CD4-positive, alpha-beta T cell treated with Interleukin-1 beta for 1 hour (primary cell): ENCODE measurements at regions not wholly inside any gene's neighbourhood (a gene's known extent, or its start where the extent isn't known, plus 50 kb on each side); places are given as distances from the start of the nearest gene placed in this dataset.
"Not testable (repeated sequence)": the region's sequence is repeated elsewhere in the genome, so short reads cannot be mapped to it uniquely, and the experiment has no call there.

Experiments
- DNase-seq, 2 donors: peaks; one replicate each; pipeline ENCODE4 v3.0.0-alpha.2; 2020 to 2022

DNA sequence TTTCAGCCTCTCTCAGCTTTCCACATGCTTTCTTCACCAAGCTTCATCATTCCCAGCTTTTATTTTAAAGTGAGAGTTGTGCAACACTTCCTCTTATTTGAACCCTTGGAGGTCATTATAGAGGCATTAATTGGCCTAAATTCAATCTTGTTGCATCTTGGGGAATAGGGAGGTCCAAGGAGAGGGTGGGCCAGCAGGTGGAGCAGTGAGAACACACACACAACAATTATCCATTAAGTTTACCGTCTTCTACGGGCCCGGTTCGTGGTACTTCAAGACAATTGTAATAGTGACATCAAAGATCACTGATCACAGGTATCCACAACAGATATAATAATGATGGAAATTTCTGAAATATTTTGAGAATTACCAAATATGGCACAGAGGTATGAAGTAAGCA is 457.2 kb upstream of the SMIM21 start:
- DNase-seq, result no peak

DNA sequence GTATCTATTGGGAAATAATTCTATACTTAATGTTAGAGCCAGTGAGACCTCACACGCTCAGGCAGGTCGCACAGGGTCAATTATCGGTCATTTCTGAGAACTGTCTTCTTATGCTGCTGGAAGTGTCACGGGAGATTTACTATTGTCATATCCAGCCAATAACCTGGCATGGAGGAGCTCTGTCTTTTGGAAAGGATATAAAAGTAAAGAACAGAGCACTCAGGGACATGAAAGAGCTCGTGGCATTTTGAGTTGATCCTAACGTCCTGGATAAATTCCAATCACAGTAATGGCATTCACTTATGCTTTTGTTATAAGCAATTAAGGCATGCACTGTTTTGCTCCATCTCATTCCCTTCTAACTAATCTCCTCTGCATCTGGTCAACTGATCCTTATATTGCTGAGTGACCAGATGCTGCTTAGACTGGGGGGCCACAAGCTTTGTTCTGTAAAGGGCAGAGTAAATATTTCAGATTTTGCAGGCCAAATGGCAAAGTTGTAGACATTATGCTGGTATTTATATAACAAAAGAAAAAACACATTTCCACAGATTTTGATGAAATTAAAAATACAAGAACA is 453.5 kb upstream of the SMIM21 start:
- DNase-seq, result no peak

DNA sequence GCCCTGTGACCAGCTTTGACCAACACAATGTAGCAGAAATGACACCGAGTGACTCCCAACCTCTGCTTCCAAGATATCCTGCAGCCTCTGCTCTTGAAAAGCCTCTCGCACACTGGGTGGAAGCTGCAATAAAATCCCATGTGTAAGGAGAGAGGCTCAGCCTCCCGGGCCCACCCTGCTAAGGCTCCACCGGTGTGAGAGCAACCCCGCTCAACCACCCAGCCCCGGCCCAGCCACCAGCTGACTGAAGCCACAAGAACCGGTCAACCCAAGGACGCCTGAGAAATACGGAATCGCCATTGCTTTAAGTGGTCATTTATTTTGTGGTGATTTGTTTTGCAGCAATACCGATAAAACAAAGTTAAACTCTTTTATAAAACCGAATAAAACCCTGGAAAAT is 452.8 kb upstream of the SMIM21 start:
- no peak for DNase-seq

DNA sequence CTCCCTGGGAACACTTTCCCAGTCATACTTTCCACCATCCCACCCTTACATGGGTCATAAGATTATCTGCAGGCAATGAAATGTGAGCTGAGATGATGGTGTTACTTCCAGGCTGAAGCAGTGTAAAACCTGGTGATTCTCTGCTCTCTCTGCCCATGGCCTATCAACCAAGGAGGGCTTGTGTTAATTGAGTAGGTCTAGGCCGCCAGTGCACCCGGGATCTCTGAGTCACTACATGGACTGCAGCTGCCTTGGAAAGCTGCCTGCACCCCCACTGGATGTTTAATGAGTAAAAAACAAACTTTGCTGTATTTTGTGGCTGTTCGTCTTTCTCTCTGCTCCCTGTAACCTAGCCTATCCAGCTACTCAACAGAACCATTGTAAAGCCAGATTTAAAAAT is 451.7 kb upstream of the SMIM21 start:
- no peak for DNase-seq

DNA sequence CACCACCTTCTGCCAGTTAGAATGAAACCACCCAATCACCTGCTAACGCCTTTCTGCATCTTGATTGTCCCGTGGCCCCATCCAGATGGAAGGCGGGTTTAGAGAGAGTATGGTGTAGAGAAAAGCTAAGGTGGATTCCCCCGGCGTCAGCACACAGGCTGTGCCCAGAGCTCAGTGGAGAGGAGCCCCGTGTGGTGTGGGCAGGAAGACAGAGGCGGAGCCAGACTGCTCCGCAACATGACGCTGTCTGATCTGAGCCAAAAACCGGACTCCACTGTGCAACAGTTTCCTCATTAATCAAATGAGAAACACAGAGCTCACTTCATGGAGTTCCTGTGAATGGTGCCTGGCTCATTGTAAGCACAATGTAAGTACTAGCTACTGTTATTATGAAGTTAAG is 448.1 kb upstream of the SMIM21 start:
- no peak for DNase-seq

DNA sequence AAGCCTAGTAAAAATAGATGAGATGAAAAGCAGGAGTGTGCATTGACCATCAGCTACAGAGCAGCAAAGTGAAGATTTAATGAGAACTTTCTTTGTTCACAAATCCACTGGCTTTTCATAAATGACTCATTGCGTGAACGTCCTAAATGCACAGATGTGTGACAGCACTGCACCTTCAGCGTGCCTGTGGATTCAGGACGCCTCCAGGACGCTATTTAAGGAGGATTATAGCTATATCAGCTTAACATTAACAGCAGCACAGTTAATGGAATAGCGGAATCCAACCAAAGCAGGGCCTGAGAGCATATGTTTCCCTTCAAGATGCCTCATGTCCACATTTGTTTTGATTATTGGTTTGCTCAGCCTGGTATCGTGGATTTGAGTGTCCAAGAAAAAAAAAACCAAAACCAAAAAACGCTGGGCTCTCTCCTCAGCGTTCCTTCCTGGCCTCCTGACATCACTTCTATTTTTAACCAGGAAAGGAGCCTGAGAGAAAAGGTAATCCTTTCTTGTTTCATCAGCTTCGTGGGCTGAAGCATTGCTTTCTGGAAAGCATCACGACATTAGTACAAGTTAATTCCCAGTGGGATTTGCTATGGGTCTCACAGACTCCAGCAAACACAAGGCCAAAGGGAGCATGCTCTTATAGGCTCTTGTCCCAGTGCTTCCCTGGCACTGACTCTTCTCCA is 447.0 kb upstream of the SMIM21 start:
- DNase-seq, result no peak

DNA sequence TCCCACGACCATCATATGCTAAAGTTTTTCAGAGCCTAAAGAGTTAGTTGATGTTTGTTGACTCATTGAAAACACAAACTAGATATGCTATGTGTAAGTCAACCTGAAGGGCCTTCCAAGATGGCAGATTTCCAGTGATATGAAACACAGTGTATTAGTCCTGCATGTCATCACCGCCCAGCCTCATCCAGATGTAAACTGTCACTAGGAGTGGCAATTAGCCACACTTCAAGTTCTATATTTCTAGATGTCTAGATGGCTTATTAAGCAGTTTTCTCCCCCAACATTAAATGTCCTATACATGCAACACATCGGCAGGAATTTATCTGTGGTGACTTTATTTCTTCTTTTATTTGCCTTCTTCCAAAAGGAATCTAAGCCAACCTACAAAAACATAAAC is 444.1 kb upstream of the SMIM21 start:
- DNase-seq, result no peak

DNA sequence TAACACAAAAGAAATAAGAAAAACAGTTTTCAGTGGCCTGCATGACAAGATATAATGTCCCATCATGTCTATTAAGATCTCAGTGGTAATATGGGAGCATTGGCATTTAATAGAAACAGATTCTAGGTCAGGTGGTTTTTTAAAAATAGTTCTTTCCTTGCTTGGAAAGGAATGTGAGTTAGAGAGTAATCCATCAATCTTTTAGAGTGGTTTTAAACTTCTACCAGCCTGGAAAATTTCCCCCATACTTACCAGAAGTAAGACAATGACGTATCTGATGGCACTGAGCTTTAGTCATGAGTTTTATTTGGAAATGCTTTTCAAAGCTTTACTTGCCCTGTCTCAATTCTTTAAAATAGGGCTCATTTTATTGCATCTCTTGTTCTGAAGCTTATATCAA is 441.7 kb upstream of the SMIM21 start:
- DNase-seq, result no peak

DNA sequence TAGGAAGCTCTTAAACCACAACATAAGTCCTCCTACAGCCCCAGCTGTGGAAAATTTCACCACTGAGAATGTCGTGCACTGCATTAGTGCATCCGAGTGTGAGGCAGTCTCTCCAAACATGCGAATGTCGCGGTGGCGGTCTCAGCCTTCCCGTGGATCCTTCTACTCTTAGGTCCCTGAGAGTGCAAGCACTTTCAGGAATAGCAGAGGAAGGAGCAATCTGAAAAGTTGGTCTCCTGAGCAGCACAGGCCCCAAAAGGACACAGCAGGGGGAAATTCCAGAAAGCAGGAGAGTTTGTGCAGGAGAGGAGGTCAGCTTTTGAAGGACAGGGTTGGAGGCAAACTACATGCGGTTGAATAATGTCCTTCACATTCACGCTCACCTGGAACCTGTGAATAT is 440.5 kb upstream of the SMIM21 start:
- DNase-seq, result no peak

DNA sequence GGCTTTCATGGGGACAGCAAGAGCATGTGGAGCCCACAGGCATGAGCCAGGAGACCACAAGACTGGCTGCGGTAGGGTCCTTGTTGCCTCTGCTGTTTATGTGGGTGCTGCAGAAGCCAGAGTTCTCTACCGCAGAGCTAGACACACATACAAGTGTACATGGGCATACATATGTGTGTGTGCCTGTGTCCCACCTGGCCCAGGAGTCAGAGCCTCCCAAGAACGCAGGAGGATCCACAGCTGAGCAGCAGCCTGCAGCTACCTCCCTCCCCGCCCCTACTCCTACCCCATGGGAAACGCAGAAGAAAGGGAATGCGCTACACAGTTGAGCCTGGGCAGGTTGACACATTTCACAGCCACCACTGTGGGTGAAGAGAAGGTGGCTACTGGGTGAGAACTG is 438.1 kb upstream of the SMIM21 start:
- no peak for DNase-seq

DNA sequence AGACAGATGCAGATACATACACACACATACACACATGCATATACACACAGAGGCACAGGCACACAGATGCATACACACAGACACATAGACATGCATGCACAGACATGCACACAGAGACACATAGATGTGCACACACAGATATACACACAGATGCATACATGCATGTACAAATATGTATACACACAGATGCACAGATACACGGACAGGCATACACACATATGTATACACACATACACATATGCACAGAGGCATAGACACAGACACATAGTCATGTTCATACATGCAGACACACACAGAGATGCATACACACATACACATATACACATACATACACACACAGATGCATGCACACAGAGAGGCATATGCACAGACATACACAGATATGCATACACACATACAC is 437.3 kb upstream of the SMIM21 start:
- no peak for DNase-seq

DNA sequence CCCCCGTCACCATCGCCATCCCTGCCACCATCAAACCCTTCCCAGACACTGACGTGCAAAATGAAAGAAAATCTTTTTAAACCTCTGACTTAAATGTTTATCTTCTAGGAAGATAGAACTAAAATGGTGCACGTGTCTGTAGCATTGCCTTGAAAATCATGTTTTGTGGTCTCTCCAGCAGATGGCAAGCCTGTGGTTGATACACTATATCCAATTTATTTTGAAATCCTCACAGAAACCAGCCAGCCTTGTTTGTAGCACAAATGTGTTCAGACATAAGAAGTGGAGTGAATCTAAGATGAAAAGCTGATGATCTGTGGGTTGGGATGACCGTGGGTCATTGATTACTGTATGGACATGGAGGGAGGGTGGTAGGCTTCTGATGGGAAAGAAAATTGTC is 436.2 kb upstream of the SMIM21 start:
- DNase-seq, result no peak

DNA sequence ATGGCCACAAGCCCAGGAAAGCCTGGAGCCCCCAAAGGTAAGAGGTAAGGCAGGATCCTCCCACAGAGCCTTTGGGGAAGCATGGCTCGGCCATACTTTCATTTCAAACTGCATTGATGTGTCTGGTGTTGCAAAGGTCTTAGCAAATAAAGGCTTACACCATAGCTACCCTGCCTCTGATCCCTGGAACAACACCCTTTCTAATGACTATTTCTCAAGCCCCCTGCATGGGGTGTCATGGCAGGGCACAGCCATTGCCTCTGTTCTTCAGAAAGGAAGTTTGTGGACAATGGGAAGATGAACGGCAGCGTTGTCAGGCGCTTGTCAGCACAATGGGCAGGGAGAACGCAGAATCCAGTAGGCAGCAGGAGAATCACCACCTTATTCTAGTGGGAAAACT is 435.0 kb upstream of the SMIM21 start:
- no peak for DNase-seq

DNA sequence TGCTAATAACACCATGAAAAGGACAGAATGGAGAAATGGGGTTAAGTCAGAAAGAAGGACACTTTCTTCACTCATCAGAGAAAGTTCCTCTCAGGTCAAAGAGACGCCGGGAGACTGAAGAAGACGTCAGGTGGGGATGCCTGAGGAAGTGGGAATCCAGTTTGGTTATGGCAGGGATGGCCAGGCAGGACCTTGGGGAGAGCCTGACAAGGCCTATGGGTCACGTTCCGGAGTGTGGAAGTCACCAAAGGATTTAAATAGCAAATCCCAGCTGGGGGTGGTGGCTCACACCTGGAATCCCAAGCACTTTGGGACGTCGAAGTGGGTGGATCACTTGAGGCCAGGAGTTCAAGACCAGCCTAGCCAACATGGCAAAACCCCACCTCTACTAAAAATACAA is 432.7 kb upstream of the SMIM21 start:
- no peak for DNase-seq

DNA sequence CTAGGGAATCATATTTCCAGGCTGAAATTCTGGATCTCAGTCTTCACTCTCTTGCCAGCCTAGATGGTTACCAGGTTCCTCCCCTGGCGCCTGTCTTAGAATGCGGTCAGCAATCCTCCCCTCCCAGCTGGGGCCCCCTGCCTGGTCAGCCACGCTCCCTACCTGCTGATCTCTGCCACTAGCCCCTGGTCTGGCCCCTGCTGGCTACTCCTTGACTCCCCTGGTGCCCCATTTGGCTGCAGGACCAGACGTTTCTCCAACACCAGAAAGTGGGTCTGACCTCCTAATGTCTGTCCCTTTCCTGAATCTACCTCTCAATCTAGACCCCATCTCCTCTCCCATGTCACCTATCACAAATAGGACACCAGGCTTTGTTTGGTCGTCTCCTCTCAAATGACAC is 432.0 kb upstream of the SMIM21 start:
- DNase-seq, result no peak

DNA sequence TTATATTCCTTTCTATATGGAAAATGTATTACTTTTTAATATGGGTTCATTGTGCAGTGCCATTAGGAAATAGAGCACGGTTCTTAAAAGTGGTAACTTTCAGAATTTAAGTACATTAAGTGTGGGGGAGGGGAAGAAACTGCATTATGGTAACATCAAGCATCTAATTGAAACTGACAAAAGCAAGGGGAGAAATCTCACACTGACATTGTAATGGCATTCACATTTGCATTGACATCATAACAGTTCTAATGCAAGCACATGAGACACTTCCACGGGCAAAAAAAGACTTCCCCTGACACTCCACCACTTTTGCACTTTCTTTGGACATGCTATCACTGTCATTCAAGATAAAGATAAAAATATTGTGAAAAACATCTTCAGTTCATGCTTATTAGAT is 431.3 kb upstream of the SMIM21 start:
- DNase-seq, result no peak

DNA sequence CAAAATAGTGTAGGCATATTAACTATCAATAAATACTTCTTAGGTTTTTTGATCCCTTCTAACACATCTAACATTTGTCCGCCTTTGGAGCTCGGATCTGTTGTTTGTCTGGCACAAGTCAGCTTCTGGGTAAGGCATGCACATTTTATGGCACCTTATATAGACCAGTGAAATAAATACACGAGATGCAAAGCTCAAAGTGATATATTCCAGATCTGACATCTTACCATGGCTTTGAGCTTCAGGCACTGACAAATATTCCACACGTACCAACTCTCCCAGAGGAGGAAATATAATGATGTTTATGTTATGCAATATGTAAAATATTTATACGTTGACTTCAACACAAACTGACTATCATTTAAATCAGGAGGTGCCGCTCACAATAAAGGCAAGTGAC is 430.1 kb upstream of the SMIM21 start:
- no peak for DNase-seq

DNA sequence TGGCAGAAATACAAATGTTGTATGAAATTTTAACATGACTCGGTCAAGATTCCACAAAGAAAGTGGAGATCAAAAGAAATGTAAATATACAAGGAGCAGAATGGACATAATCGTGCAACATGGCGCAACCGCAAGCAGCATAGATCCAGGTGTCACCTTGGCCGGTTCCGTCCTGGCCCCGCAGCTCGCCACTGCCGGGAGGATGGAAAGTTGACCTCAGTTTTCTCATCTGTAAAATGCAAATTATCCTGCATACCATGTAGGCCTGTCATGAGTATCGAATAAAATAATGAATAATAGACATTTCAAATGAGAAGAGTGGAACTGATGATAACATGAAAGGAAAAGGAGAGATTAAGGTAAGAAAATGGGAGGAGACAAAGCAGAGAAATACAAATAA is 427.3 kb upstream of the SMIM21 start:
- no peak for DNase-seq

DNA sequence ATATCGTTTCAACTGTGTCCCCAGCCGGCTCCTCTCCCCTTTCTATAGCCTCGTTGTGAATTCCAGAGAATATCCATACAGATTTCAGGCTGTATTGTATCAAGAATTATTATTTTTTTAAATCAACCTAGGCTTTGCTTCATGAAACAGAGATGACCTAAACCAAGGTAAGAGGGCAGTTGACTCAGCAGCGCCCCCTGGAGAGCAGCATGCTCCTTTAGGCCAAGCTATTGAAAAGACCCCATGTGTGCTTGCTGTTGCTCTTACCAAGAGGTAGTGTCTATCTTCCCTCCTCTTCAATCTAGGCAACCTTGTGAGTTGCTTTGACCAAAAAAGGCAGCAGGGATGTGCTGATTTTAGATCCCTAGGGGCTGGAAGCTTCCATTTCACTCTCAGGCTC is 426.7 kb upstream of the SMIM21 start:
- DNase-seq, result no peak

DNA sequence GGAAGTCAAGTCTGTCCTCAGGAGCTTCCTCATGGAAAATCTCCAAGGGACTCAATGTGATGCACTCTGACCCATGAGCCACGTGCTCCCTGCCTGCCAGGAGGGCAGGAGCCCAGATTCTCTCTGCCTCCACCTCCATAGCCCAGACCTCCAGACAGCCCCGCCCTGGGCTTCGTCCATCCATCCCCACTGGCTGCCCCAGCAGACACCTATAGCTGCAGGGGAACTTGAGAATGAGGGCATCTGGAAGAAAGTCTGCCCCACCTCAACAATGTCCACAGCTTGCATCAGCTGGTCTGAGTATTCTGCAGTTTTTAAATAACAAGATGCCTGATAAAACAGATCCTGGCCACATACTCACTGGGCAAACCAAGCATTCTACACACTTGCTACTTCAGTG is 418.8 kb upstream of the SMIM21 start:
- no peak for DNase-seq

DNA sequence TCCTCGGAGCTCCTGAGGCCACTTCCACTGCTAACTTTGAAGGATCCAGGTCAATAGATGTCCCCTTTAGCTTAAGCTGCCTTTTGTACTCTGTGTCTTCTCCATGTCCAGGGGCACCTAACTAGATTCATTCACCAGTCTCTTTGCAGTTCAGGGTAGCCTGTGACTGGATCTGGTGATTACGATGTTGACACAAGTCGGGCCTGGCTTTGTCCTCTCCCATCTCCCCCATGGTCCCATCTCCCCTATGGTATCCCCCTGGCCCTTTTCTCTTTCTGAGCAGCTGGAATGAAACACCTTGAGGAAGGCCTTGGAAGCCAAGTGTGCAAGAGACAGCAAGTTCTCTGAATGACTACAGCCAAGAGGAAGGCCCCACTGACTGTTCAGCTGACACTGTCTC is 417.9 kb upstream of the SMIM21 start:
- no peak for DNase-seq

DNA sequence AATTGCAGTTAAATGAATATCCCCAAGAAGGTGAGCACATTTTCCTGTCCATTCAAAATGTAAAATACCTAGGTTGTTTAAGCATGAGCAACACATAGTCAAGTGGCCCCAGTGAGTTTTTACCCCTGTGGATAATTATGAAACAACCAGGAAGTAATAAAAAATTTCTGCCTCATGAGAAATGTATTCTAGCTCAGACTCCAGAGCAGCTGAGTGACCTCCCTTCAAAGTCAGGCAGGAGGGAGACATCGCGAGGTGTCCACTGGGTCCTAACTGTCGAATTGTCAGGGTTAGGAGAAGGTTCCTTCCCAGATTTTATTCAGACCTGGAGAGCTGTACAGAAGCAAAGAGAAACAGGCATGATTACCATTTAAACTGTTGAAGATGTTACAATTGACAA is 416.6 kb upstream of the SMIM21 start:
- no peak for DNase-seq

DNA sequence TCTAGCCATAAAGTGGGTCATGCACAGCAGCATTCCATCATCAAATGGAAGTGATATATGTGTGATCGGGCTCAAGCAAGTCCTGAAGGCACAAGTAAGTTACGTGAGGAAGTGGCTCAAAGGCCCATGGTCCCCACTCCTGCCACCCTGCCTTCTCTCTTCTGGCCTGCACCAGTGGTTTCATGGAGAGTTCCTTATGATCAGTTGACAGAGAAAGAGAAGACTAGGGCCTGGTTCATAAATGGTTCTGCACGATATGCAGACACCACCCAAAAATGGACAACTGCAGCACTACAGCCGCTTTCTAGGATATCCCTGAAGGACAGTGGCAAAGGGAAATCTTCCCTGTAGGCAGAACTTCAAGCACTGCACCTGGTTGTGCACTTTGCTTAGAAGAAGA is 412.6 kb upstream of the SMIM21 start:
- DNase-seq, result no peak

DNA sequence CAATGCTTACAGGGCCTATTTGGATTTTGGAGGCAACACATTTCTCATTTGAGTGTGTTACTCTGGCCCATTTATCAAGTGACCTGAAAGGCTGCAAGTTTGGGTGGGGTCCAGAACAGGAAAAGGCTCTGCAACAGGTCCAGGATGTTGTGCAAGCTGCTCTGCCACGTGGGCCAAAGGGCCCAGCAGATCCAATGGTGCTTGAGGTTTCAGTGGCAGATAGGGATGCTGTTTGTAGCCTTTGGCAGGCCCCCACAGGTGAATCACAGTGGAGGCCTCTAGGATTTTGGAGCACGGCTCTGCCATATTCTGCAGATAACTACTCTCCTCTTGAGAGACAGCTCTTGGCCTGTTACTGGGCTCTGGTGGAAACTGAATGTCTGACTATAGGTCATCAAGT is 412.2 kb upstream of the SMIM21 start:
- DNase-seq, result not testable (repeated sequence)

DNA sequence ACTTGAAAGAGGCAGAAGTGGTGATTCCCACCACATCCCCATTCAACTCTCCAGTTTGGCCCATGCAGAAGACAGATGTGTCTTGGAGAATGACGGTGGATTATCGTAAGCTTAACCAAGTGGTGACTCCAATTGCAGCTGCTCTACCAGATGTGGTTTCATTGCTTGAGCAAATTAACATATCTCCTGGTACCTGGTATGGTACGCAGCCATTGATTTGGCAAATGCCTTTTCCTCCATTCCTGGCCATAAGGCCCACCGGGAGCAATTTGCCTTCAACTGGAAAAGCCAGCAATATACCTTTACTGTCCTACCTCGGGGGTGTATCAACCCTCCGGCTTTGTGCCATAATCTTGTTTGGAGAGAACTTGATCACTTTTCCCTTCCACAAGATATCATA is 411.5 kb upstream of the SMIM21 start:
- DNase-seq, result no peak

DNA sequence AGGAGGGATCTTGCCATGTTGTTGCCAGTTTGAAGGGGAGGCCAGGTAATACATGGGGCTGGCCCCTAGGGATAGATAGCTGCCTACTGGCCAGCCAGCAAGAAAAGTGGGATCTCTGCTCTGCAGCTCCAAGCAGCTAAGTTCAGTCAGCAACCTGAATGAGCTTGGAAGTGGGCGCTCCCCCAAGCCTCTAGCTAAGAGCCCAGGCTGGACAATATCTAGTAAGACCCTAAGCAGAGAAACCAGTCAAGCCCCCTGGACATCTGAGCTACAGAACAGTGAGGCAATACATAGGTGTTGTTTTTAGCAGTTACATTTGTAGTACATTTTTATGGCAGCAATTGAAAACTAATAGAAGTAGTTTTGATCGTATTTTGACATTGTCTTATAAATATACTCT is 409.8 kb upstream of the SMIM21 start:
- DNase-seq, result no peak
